OCI-LY3 (cell line): ENCODE measurements at regions not wholly inside any gene's neighbourhood (a gene's known extent, or its start where the extent isn't known, plus 50 kb on each side); places are given as distances from the start of the nearest gene placed in this dataset.

Experiments used
- EZH2phosphoT487 ChIP-seq: fragments of 200-600 bp; shearing (Covaris generic); IDR thresholded peaks from 2 replicates; pipeline ENCODE4 v1.6.1; 2018; ENCODE audit warnings: antibody characterized with exemption, mixed run types, low read depth
- TF ChIP-seq, protein P1 (sequence below): fragments of 200-600, 300-600 bp; sonication (generic); IDR thresholded peaks from 2 replicates; pipeline ENCODE4 v1.5.1; 2014; ENCODE audit warnings: antibody characterized with exemption, low read length, low read depth

DNA sequence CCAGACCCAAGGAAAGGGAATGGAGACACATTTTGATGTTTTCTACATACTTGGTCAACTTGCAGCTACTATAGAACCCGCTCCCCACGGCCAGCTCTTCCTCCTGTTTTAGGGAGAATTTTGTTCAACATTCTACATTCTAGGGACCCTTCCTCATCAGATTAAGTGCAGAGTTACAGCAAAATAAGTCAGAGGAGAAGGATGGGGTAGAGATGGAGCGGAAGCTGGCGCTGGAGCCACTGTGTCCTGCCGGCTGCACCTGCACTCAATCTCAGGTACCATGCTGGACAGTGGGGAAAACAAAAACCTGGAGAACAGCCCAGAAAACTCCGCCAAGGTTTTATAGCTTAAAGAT, 79.4 kb upstream of the EN2 start:
- TF ChIP-seq, protein P1, sequence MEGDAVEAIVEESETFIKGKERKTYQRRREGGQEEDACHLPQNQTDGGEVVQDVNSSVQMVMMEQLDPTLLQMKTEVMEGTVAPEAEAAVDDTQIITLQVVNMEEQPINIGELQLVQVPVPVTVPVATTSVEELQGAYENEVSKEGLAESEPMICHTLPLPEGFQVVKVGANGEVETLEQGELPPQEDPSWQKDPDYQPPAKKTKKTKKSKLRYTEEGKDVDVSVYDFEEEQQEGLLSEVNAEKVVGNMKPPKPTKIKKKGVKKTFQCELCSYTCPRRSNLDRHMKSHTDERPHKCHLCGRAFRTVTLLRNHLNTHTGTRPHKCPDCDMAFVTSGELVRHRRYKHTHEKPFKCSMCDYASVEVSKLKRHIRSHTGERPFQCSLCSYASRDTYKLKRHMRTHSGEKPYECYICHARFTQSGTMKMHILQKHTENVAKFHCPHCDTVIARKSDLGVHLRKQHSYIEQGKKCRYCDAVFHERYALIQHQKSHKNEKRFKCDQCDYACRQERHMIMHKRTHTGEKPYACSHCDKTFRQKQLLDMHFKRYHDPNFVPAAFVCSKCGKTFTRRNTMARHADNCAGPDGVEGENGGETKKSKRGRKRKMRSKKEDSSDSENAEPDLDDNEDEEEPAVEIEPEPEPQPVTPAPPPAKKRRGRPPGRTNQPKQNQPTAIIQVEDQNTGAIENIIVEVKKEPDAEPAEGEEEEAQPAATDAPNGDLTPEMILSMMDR, result no peak
- TF ChIP-seq EZH2phosphoT487, result no peak
